WTC11 (cell line): ENCODE measurements at regions not wholly inside any gene's neighbourhood (a gene's known extent, or its start where the extent isn't known, plus 50 kb on each side); places are given as distances from the start of the nearest gene placed in this dataset.

ENCODE experiments used
- ATAC-seq: fragments of 200-7000 bp; cut with Tn5 transposase; 2 replicates; pipeline ENCODE4 v1.10.0; 2021; ENCODE audit warnings: mild to moderate bottlenecking, moderate library complexity
- CTCF ChIA-PET: fragments of 300-600 bp; sonication (Branson Sonifier 250); formaldehyde crosslinking; loops from one replicate; lab custom pipeline; 2021; ENCODE audit warnings: antibody characterized with exemption; lab: Charles Lee
- POLR2A ChIA-PET: fragments of 350-600 bp; sonication (Branson Sonifier 250); formaldehyde crosslinking; loops from one replicate; lab custom pipeline; 2021; ENCODE audit warnings: antibody characterized with exemption; lab: Charles Lee
- DNase-seq: peaks from one replicate; pipeline ENCODE4 v3.0.0; 2021; ENCODE audit warnings: low spot score
- H3K27ac Mint-ChIP-seq: 2 replicates; pipeline ENCODE4 v1.8.0; 2021; ENCODE audit warnings: mixed read lengths
- H3K27me3 Mint-ChIP-seq: 2 replicates; pipeline ENCODE4 v1.8.0; 2021; ENCODE audit warnings: low read depth, mild to moderate bottlenecking, moderate library complexity, mixed read lengths
- H3K36me3 Mint-ChIP-seq: 2 replicates; pipeline ENCODE4 v1.8.0; 2021; ENCODE audit warnings: mixed read lengths
- H3K4me1 Mint-ChIP-seq: 2 replicates; pipeline ENCODE4 v1.8.0; 2022; ENCODE audit warnings: mixed read lengths
- H3K4me3 Mint-ChIP-seq: 2 replicates; pipeline ENCODE4 v1.8.0; 2021; ENCODE audit warnings: mild to moderate bottlenecking, moderate library complexity, mixed read lengths
- H3K9me3 Mint-ChIP-seq: 2 replicates; pipeline ENCODE4 v1.8.0; 2021; ENCODE audit warnings: mixed read lengths
- AR ChIP-seq: fragments of 250-450 bp; sonication (Bioruptor Pico); IDR thresholded peaks from 2 replicates; pipeline ENCODE4 v1.9.0; 2021; ENCODE audit warnings: mild to moderate bottlenecking
- ARID4B ChIP-seq: sonication (generic); formaldehyde crosslinking; IDR thresholded peaks from 2 replicates; pipeline ENCODE4 v1.8.0; 2023; ENCODE audit warnings: missing genetic modification reagents, mild to moderate bottlenecking, borderline replicate concordance
- ATF2 ChIP-seq: sonication (generic); formaldehyde crosslinking; IDR thresholded peaks from 2 replicates; pipeline ENCODE4 v1.8.1; 2022; ENCODE audit warnings: low read depth, missing genetic modification reagents, borderline replicate concordance
- E2F1 ChIP-seq: sonication (generic); formaldehyde crosslinking; IDR thresholded peaks from 2 replicates; pipeline ENCODE4 v1.8.0; 2022; ENCODE audit warnings: mild to moderate bottlenecking, missing genetic modification reagents
- EMX1 ChIP-seq: fragments of 250-450 bp; sonication (Bioruptor Pico); IDR thresholded peaks from 2 replicates; pipeline ENCODE4 v1.8.0; 2021; ENCODE audit warnings: mild to moderate bottlenecking
- FOXJ3 ChIP-seq: sonication (generic); formaldehyde crosslinking; IDR thresholded peaks from 2 replicates; pipeline ENCODE4 v1.9.0; 2021; ENCODE audit warnings: missing genetic modification reagents, mild to moderate bottlenecking, borderline replicate concordance
- FOXK1 ChIP-seq: sonication (generic); formaldehyde crosslinking; IDR thresholded peaks from 2 replicates; pipeline ENCODE4 v1.8.0; 2022; ENCODE audit warnings: mild to moderate bottlenecking, moderate library complexity, missing genetic modification reagents
- FOXP1 ChIP-seq: sonication (generic); formaldehyde crosslinking; IDR thresholded peaks from 2 replicates; pipeline ENCODE4 v1.8.0; 2022; ENCODE audit warnings: missing genetic modification reagents, mild to moderate bottlenecking, moderate library complexity, borderline replicate concordance
- NFE2L1 ChIP-seq: sonication (generic); formaldehyde crosslinking; IDR thresholded peaks from 2 replicates; pipeline ENCODE4 v1.8.1; 2023; ENCODE audit warnings: missing genetic modification reagents
- NFYB ChIP-seq: sonication (generic); formaldehyde crosslinking; conservative IDR thresholded peaks from 2 replicates; pipeline ENCODE4 v1.8.0; 2022; ENCODE audit warnings: low read depth, missing genetic modification reagents
- NR2C2 ChIP-seq: sonication (generic); formaldehyde crosslinking; IDR thresholded peaks from 2 replicates; pipeline ENCODE4 v1.8.0; 2022; ENCODE audit warnings: mild to moderate bottlenecking, missing genetic modification reagents
- PREB ChIP-seq: sonication (generic); formaldehyde crosslinking; IDR thresholded peaks from 2 replicates; pipeline ENCODE4 v1.8.1; 2022; ENCODE audit warnings: mild to moderate bottlenecking, missing genetic modification reagents, moderate library complexity, borderline replicate concordance
- RELA ChIP-seq: sonication (generic); formaldehyde crosslinking; IDR thresholded peaks from 2 replicates; pipeline ENCODE4 v1.8.1; 2022; ENCODE audit warnings: missing genetic modification reagents, mild to moderate bottlenecking, borderline replicate concordance
- SOX15 ChIP-seq: fragments of 250-450 bp; sonication (Bioruptor Pico); IDR thresholded peaks from 2 replicates; pipeline ENCODE4 v1.9.0; 2021; ENCODE audit warnings: mild to moderate bottlenecking
- TEAD1 ChIP-seq: sonication (generic); formaldehyde crosslinking; IDR thresholded peaks from 2 replicates; pipeline ENCODE4 v1.8.0; 2022; ENCODE audit warnings: mild to moderate bottlenecking, missing genetic modification reagents
- ZNF121 ChIP-seq: sonication (generic); formaldehyde crosslinking; IDR thresholded peaks from 2 replicates; pipeline ENCODE4 v1.8.0; 2023; ENCODE audit warnings: missing genetic modification reagents
- ZNF219 ChIP-seq: sonication (generic); formaldehyde crosslinking; IDR thresholded peaks from 2 replicates; pipeline ENCODE4 v1.8.0; 2023; ENCODE audit warnings: missing genetic modification reagents, mild to moderate bottlenecking, borderline replicate concordance
- ZNF512 ChIP-seq: sonication (generic); formaldehyde crosslinking; IDR thresholded peaks from 2 replicates; pipeline ENCODE4 v1.8.1; 2022; ENCODE audit warnings: missing genetic modification reagents, borderline replicate concordance
- TF ChIP-seq, protein P1 (sequence below): sonication (generic); formaldehyde crosslinking; IDR thresholded peaks from 2 replicates; pipeline ENCODE4 v1.8.0; 2022; ENCODE audit warnings: mild to moderate bottlenecking, missing genetic modification reagents
- TF ChIP-seq, protein P2 (sequence below): sonication (generic); formaldehyde crosslinking; conservative IDR thresholded peaks from 2 replicates; pipeline ENCODE4 v1.8.1; 2022; ENCODE audit warnings: mild to moderate bottlenecking, missing genetic modification reagents
- TF ChIP-seq, protein P3 (sequence below): fragments of 250-450 bp; sonication (Bioruptor Pico); IDR thresholded peaks from 2 replicates; pipeline ENCODE4 v1.9.0; 2021; ENCODE audit warnings: mild to moderate bottlenecking

- TF ChIP-seq E2F1 (CRISPR knock-in tag) = no peak
- TF ChIP-seq EMX1 (CRISPR knock-in tag) = no peak
- TF ChIP-seq FOXK1 = no peak
- no peak for TF ChIP-seq RELA
- TF ChIP-seq, all 79 proteins: peak for 0
Observed at GRCh38 chr6:92161953-92162352, 1257.4 kb downstream of the EPHA7 start (continued).

GRCh38 chr6:92160226-92160625, 1259.1 kb downstream of the EPHA7 start:
- ChIA-PET POLR2A (no interaction called here), CTCF (no interaction called here)
- Mint-ChIP-seq H3K27me3 (no peaks in the 10 kb centered on the region), H3K4me1 (peaks cover 8% of the 10 kb centered on the region), H3K9me3 (peaks cover 9% of the 10 kb centered on the region), H3K27ac (no peak overlapping the region), H3K4me3 (no peak overlapping the region), H3K36me3 (no peaks in the 10 kb centered on the region)
- no peak for DNase-seq
- ATAC-seq = no peak
- no peak for TF ChIP-seq NR2C2
- TF ChIP-seq FOXJ3 = no peak
- TF ChIP-seq TEAD1 (CRISPR knock-in tag) = no peak
- TF ChIP-seq, protein P1, sequence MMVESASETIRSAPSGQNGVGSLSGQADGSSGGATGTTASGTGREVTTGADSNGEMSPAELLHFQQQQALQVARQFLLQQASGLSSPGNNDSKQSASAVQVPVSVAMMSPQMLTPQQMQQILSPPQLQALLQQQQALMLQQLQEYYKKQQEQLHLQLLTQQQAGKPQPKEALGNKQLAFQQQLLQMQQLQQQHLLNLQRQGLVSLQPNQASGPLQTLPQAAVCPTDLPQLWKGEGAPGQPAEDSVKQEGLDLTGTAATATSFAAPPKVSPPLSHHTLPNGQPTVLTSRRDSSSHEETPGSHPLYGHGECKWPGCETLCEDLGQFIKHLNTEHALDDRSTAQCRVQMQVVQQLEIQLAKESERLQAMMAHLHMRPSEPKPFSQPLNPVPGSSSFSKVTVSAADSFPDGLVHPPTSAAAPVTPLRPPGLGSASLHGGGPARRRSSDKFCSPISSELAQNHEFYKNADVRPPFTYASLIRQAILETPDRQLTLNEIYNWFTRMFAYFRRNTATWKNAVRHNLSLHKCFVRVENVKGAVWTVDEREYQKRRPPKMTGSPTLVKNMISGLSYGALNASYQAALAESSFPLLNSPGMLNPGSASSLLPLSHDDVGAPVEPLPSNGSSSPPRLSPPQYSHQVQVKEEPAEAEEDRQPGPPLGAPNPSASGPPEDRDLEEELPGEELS (CRISPR knock-in tag) = no peak
- no peak for TF ChIP-seq NFE2L1 (CRISPR knock-in tag)
- no peak for TF ChIP-seq NFYB (CRISPR knock-in tag)
- TF ChIP-seq ARID4B (CRISPR knock-in tag) = no peak
- no peak for TF ChIP-seq ATF2
- TF ChIP-seq ZNF121 = no peak
- no peak for TF ChIP-seq SOX15
- TF ChIP-seq, protein P2, sequence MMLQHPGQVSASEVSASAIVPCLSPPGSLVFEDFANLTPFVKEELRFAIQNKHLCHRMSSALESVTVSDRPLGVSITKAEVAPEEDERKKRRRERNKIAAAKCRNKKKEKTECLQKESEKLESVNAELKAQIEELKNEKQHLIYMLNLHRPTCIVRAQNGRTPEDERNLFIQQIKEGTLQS (CRISPR knock-in tag) = no peak
- TF ChIP-seq AR = no peak
- no peak for TF ChIP-seq ZNF512 (CRISPR knock-in tag)
- TF ChIP-seq PREB = no peak
- TF ChIP-seq, protein P3, sequence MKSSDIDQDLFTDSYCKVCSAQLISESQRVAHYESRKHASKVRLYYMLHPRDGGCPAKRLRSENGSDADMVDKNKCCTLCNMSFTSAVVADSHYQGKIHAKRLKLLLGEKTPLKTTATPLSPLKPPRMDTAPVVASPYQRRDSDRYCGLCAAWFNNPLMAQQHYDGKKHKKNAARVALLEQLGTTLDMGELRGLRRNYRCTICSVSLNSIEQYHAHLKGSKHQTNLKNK = no peak
- TF ChIP-seq ZNF219 (CRISPR knock-in tag) = no peak
- no peak for TF ChIP-seq FOXP1
